MM.1S (cell line): ENCODE measurements at regions not wholly inside any gene's neighbourhood (a gene's known extent, or its start where the extent isn't known, plus 50 kb on each side); places are given as distances from the start of the nearest gene placed in this dataset.

Source experiments
- EZH2 ChIP-seq: fragments of 300-600 bp; sonication (generic); optimal IDR thresholded peaks from 2 replicates; pipeline ENCODE3; 2017; ENCODE audit warnings: low read depth, mild to moderate bottlenecking, antibody characterized with exemption, low read length, mixed read lengths
- TF ChIP-seq, protein P1 (sequence below): fragments of 300-600 bp; sonication (generic); IDR thresholded peaks from 2 replicates; pipeline ENCODE4 v1.5.1; 2016; ENCODE audit warnings: antibody characterized with exemption, low read length, mixed read lengths

- TF ChIP-seq, protein P1, sequence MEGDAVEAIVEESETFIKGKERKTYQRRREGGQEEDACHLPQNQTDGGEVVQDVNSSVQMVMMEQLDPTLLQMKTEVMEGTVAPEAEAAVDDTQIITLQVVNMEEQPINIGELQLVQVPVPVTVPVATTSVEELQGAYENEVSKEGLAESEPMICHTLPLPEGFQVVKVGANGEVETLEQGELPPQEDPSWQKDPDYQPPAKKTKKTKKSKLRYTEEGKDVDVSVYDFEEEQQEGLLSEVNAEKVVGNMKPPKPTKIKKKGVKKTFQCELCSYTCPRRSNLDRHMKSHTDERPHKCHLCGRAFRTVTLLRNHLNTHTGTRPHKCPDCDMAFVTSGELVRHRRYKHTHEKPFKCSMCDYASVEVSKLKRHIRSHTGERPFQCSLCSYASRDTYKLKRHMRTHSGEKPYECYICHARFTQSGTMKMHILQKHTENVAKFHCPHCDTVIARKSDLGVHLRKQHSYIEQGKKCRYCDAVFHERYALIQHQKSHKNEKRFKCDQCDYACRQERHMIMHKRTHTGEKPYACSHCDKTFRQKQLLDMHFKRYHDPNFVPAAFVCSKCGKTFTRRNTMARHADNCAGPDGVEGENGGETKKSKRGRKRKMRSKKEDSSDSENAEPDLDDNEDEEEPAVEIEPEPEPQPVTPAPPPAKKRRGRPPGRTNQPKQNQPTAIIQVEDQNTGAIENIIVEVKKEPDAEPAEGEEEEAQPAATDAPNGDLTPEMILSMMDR = no peak
- no peak for TF ChIP-seq EZH2
These were observed 189.8 kb downstream of the FOXA2 start for GRCh38 chr20:22394583-22394982.
